ENCODE measurements at regions not wholly inside any gene's neighbourhood (a gene's known extent, or its start where the extent isn't known, plus 50 kb on each side); places are given as distances from the start of the nearest gene placed in this dataset.

GRCh38 chr15:38696790-38697495 is 132.3 kb upstream of the RASGRP1 start:
- DNase-seq = no peak

GRCh38 chr15:38698254-38698653 is 133.6 kb upstream of the RASGRP1 start:
- no peak for DNase-seq

GRCh38 chr15:38699633-38700230 is 135.1 kb upstream of the RASGRP1 start:
- DNase-seq = peak; percentile 44

- DNase-seq = no peak
These were observed 136.5 kb upstream of the RASGRP1 start for GRCh38 chr15:38701149-38701548.

- no peak for DNase-seq
These were observed 137.7 kb upstream of the RASGRP1 start for GRCh38 chr15:38702178-38702912.

- no peak for DNase-seq
These were observed 141.0 kb upstream of the RASGRP1 start for GRCh38 chr15:38705436-38706219.

- no peak for DNase-seq
These were observed 142.3 kb upstream of the RASGRP1 start for GRCh38 chr15:38706956-38707355.

GRCh38 chr15:38707802-38708671 is 143.4 kb upstream of the RASGRP1 start:
- no peak for DNase-seq

GRCh38 chr15:38708672-38709180 is 144.1 kb upstream of the RASGRP1 start:
- DNase-seq = no peak

- no peak for DNase-seq
These were observed 144.6 kb upstream of the RASGRP1 start for GRCh38 chr15:38709196-38709595.

DNA sequence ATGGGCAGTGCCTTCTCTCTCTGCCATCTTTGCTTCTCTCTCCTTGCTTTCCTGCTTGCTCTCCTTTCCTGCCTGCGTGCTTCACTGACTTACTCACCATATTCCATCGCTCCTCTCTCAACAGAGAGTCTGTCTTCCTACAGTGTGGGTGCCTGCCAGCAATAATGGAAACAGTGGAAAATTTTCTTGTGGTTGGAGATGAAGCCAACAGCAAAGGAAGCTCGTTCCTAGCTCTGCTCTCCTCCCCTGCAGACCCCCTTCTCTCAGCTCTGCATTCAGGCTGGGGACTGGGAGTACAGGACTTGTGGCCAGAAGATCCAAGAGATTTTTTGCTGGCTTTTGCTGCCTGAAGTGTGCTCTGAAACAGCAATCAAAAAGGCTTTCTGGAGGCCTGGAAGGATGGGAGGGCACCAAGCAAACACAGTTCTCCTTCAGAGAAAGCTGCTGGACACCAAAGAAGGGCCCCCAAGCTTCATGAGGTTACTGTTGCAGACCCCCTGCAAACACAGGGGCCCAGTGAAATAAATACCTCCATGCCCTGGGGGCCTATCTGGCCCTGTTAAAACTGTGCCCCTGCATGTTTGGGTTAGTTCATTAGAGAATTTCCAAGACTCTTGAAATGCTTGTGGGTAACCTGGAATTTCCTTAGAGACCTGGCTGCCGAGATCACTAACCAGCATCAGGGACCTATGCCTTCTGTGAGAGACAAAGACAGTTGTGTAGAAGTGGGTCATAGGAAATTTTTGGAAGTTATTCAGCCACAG is 149.9 kb upstream of the RASGRP1 start:
- DNase-seq = no peak

- no peak for DNase-seq
These were observed 156.4 kb upstream of the RASGRP1 start for GRCh38 chr15:38720893-38721567.

DNA sequence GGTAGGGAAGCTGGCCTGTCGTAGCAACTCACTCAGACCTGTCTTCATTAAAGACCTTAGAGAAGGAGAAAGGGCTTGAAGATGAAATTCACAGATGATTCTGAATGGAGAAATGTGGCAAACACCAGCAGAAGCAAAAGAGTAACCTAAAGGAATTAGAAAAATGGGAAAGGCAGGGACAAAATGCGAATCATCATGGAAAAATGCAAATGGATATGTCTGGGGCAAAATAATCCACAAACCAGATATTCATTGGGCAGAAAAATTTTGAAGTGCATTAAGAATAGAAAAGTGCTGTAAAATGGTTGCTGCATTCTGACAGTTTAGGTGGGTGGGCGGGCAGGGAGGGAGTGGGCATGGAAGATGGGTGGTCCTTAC is 156.9 kb upstream of the RASGRP1 start:
- DNase-seq = no peak

GRCh38 chr15:38722236-38722635 is 157.6 kb upstream of the RASGRP1 start:
- no peak for DNase-seq

DNA sequence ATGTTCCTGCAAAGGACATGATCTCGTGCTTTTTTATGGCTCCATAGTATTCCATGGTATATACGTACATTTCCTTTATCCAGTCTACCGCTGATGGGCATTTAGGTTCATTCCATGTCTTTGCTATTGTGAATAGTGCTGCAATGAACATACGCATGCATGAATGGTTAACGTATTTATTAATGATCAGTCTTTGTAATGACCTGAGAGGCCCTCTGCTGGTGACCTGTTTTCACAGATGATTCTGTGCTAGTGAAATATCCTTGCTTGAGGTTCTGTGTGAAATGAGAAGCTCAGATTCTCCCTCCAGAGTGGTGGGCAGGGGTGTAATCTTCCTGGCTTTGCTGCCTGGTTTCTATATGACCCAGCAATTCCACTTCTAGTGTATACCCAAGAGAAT is 160.2 kb upstream of the RASGRP1 start:
- no peak for DNase-seq

GRCh38 chr15:38726187-38726586 is 161.6 kb upstream of the RASGRP1 start:
- no peak for DNase-seq

DNA sequence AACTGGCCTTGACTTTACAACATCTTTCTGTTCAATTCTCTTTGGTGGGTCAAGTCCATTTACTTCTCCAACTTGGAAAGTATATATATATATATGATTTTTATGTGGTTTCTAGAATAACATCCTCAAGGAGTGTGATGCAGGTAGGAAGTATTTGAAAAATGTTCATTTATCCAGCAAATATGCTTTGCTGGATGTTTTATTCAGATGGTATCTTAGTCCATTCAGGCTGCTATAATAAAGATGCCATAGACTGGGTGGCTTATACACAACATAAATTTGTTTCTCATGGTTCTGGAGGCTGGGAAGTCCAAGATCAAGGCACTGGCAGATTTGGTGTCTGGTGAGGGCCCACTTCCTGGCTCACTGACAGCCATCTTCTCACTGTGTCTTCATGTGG is 168.7 kb upstream of the RASGRP1 start:
- no peak for DNase-seq

- DNase-seq = no peak
These were observed 175.6 kb upstream of the RASGRP1 start for GRCh38 chr15:38740206-38740605.

GRCh38 chr15:38743147-38743546 is 178.5 kb upstream of the RASGRP1 start:
- no peak for DNase-seq

DNA sequence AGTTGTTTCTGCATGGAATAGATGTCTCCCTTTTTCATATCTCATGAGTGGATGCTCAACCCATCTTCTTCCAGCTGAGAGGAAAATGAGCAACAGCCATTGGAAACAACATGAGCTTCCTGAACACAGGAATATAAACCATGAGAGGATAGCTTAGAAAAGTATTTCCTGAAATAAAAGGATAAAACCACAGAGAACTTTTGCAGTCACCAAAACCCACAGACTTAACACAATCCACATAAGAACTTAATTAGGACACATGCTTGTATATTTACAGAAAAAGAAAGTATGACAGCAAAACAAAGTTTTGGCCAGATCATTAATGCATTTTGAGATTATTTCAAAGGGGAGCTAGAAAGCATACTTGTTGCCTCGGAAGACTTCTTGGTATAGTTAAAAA is 180.5 kb upstream of the RASGRP1 start:
- DNase-seq = no peak

DNA sequence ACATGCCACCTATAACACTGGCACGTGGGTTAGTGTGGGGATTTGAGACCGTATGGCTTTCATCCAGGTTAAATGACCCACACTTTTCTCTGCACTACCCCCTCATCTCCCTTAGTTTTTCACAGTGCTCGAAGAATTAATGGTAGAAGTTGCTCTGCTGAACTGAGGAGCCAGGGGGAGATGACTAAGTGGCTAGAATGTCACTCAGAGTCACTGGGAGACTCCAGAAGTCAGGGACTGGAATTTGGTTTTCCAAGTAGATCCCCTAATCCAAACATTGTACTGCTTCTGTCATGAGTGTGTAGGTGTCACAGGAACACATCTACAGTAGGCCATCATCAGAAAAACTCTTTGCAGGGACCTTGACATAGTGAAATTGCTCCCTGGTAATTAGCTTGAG is 181.0 kb upstream of the RASGRP1 start:
- DNase-seq = no peak
